ENCODE measurements at regions not wholly inside any gene's neighbourhood (a gene's known extent, or its start where the extent isn't known, plus 50 kb on each side); places are given as distances from the start of the nearest gene placed in this dataset.
A peak's percentile ranks its signal among the peaks of the same experiment; 100 is the strongest.
"Not testable (repeated sequence)": the region's sequence is repeated elsewhere in the genome, so short reads cannot be mapped to it uniquely, and the experiment has no call there.

DNA sequence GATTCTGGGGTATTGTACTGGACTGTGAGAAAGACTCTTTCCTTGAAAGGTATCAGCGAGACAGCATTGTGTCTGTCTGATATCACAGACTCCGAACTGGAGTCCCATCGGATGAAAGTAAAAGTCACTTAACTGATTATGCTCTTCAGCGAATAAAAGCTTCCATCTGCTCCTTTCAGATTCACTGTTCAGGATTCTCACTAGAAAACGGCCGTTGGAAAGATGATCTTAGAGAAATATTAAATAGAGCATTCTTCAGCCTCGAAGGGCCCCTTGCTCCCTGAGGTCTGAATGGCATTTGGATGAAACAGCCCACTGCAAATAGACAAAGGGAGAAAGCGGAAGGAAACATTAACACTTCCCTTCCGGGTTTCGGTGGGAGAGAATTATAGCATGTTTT lies 416.2 kb upstream of the PRKX start:
- DNase-seq (ENCODE audit: low read depth, low spot score): no peak

DNA sequence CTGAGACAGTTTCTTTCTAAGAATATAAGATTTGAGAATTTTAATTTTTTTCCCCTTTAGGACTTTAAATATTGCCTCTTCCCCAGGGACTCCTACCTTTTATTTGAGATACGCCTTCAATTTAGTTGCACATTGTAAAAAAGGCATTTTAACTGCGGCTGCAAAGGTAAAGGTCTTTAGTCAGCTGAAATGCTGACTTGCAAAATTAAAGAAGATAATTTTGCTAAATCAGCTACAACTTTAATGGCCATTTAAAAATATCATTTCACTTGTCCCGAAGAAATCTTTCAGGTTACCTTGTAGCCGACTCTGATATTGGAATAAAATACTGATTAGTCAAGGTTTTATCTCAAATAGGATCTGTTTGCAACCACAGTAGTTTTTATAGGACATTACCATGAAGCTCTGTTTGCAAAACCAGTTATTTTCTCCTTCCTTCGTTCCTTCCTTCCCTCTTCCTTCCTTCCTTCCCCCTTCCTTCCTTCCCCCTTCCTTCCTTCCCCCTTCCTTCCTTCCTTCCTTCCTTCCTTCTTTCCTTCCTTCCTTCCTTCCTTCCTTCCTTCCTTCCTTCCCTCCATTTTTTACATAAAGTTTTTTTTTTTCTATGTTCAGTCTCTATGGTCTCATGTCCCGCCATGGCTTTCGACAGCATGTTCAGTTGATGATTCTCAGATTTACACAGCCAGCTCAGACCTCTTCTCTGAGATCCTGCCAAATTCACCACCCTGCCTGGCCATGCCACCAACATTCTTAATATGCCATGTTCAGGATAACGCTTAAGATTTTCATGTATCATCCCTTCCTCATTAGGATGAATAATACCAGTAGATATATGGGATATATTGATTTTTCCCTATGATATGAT lies 405.4 kb upstream of the PRKX start:
- DNase-seq (ENCODE audit: low read depth, low spot score): no peak

DNA sequence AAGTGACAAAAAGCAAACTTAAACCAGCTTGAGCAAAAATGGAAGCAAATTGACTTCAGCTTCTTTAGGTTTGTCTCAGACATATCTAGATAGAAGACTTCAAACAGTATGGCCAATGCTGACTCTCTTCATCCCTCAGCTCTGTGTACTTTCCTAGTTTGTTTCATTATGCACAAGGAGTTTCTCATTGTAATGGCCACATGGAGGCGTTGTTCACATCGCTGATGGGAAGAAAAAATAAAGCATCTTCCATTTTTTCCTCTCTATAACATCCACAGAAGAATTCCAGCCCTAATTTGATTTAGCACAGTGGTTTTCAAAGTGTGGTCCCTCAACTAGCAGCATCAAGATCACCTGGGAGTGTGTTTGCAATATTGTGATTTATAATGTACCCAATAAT lies 397.5 kb upstream of the PRKX start:
- DNase-seq (ENCODE audit: low read depth, low spot score): no peak

DNA sequence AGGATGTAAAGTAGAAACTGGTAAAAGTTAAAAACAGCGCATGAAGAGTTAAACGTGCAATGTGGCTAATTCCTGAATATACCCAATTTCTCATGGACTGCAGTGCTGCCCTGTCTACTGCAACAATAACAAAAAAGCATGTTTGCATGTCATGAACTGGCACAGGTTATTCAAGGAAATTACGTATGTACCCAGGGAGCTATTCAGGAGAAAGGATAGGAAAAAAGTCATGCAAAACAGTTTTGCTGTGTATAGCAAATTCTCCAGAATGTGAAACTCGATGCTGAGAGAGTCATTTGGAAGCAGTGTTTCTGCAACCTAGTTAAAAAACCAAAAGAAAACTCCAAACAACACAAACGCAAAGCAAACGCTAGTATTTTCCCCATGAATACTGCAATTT lies 381.5 kb upstream of the PRKX start:
- DNase-seq (ENCODE audit: low read depth, low spot score): no peak

DNA sequence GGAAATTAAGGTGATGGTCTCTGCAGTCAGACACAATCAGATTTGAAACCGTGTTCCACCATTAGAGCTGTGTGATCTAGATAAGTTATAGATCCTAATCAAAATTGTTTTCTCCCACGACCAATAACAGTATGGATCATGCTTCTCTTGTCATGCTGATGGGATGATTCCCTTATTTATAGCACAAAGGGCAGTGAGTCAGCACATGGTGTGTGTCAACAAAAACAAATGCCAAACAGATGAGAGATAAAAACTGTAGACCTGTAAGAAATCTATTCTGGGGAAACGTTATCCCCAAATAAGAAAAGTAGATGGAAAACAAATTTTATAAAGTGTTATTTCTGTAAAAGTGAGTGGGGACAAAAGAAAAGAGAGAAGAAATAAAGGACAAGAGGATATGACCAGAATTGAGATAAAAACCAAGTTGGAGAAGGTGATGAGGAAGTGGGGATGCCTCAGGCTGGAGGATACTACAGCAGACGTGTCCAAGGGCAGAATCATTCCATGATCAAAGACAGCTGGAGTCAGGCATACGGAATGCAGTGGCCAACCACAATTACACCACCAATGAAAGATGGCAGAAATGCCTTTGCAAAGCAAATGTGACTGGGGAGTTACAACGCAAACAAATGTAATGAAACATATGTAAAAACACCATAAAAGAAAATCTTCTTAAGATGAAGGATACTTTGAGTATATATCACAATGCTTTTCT lies 377.8 kb upstream of the PRKX start:
- peak; percentile 23 for DNase-seq (ENCODE audit: low read depth, low spot score)

DNA sequence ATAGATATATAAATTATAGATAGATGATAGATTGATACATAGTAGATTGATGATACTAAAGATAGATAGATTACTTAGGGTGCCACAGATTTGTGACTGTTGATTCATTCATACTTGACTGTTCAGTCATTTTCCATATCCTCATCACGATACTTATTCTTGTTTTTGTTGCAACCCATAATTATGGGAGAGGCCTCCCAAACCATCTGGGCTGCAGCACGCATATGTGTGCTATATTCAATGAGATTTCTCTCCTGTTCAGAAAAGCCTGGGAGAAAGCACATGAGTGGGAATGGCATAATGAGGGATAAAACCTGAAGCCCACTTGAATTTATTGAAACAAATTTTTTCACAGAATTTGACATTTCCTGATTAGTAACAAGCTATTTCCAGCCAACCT lies 346.4 kb upstream of the PRKX start:
- DNase-seq (ENCODE audit: low read depth, low spot score): no peak

DNA sequence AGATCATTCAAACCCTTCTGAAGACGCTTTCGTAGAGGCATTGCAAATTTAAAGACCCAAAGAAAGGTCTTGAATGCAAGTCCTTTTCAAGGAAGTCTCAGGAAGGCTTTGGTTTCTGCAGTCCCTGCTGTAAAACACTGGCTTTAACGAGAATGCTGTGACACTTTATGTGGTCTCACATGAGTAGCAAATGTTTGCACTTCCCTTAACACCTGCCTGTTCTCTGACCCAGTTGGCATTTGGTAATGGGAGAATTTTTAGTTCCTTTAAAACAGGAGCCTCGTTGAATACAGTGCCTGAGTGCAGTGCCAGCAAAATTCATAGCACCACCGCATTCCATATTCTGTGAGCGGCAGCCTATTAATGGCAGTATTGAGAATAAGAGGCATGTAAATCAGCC lies 330.5 kb upstream of the PRKX start:
- DNase-seq (ENCODE audit: low read depth, low spot score): no peak

DNA sequence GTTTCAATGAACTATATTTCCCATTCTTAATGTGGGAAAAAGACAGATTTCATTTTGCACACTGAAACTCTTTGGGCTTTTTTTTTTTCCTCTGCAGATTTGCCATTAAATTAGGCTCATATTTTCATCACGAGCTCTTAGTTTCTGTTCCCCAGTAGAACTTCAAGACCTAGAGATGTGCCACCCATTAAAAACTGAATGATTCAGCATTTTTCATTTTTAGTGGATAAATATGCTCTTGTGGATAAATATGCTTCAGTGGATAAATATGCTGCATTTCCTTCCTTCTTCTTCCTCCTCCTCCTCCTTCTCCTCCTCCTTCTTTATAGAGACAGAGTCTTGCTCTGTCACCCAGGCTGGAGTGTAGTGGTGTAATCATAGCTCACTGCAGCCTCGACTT lies 322.4 kb upstream of the PRKX start:
- no peak for DNase-seq (ENCODE audit: low read depth, low spot score)

DNA sequence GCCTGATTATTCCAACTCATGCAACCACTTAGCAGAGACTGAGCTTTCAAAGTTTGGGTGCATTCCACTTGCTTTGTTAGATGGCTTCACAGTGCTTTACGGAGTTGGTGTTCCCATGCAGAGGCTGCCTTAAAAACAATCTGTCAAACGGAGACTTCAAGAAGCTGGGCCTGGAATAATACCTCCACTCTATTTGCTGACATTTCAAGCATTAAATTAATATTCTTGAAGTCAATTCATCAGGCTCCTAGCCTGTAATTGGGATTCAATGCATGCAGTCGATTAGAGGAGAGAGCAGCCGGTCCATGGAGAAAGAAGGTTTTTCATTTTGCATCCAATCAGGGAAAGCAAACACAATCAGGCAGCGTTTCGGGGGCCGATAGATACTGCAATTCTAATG lies 314.7 kb upstream of the PRKX start:
- DNase-seq (ENCODE audit: low read depth, low spot score): no peak

DNA sequence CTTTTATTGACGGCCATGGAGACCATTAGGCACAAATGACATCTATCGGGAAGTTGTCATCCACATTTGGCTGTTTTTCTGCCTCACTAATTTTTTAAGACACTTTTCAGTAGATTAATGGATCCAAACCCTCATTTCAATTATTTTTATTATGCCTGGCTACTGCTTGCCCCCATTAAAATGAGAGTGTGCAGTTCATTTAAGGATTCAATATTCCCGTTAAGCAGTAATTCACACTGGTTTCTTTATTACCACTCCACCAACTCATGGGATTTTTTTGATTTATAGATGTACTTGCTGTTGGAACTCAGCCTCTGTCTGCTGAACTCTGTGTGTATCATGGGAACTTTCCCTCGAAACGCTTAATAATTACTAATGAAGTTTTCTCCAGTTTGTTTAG lies 291.8 kb upstream of the PRKX start:
- DNase-seq (ENCODE audit: low read depth, low spot score): no peak

DNA sequence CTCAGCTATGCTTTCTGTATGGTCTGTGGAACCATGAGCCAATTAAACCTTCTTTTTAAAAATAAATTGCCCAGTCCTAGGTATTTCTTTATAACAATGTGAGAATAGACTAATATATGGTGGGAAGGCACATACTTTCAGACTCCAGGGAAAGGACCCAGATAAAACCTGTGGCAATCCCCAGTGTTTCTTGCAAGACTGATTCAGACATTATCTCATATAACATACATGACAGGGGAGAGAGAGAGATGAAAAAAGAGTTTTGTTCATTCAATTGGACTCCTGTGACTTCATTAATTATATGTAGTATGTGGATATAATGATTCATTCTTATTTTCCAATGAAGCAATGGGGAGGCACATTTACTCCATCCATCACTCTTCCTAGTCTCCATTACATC lies 291.4 kb upstream of the PRKX start:
- no peak for DNase-seq (ENCODE audit: low read depth, low spot score)

DNA sequence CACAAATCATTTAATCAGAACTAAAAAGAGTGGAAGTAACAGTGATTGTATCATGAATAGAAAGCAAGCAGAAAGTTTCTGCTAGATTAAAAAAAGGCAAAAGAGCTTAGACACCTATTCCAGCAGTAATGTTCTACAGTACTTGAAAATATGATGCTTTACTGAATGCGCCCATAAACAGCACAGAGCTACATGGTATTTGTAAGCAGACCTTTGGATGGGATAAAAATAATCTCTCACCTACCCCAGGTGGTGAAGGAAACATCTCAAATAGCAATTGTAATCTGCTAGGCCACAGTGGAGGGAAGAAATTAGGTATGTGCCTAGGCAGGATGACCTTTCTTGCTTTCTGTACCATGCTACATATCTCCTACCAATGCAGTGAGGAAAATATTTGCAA lies 280.9 kb upstream of the PRKX start:
- DNase-seq (ENCODE audit: low read depth, low spot score): no peak

DNA sequence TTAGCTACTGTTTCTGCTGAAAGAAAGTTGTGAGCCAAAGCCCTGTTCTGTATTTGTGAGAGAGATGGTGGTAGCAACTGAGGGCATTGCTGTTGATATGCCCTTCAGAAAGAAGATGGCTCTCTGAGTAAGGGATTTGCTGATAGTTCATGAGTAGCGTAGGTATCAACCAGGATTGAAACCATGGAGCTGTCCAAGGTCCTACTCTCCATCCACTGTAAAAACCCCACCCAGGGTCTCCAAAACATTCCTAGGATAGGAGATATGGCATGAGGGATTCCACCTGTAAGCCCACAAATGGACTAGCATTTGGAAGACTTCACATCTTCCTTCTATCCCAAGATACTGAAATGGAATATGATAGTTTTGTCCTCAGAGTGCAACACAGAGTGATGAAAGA lies 277.1 kb upstream of the PRKX start:
- peak; percentile 7 for DNase-seq (ENCODE audit: low read depth, low spot score)

DNA sequence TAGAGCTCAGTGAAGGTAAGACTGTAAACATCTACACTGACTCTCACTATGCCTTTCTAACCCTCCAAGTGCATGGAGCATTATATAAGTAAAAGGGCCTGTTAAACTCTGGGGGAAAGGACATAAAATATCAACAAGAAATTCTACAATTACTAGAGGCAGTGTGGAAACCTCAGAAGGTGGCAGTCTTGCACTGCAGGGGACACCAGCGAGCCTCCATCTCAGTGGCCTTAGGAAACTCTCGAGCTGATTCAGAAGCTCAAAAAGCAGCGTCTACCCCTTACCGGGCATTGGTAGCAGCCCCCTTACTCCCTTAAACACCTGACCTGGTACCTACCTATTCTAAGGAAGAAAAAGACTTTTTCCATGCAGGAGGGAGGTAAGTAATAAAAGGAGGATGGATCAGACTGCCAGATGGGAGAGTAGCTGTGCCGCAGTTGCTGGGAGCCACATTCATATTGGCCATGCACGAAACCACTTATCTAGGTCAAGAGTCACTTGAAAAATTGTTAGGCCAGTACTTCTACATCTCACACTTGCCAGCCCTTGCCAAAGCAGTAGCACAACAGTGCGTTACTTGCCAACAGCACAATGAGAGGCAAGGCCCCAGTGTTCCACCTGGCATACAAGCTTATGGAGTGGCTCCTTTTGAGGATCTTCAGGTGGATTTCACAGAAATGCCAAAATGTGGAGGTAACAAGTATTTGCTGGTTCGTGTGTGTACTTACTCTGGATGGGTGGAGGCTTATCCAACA lies 258.8 kb upstream of the PRKX start:
- not testable (repeated sequence) for DNase-seq (ENCODE audit: low read depth, low spot score)

DNA sequence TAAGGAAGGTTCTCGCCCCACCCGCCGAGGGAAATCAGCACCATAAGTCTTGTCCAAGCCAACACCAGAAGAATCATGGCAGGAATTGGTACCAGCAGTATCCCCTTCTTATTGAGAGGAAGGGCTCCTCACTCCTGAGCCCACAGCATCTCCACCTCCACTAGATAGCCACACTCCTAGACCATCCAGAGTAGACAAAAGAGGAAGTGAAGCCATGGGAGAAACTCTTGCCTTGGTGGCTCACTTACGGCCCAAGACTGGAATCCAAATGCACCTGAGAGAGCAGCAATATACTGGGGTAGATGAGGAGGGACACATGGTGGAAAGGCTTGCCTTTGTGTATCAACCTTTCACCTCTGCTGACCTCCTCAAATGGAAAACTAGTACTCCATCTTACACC lies 255.3 kb upstream of the PRKX start:
- DNase-seq (ENCODE audit: low read depth, low spot score): no peak

DNA sequence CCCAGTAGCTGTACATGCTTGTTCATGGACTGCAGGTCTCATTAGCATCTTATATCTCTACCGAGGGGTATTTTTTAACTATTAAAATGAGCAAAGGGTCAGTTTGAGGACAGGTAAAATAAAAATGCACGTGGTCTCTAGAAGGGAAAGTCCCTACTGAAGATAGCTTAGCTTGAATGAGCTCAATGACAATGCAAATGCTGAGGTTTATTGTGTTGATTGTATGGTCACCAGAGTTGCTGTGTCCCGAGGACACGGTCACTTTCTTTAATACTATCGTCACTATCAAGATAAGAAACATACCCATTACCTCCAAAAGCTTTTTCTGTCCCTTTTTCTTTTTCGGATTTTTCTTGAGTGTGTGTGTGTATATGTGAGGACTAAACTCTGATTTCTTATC lies 250.5 kb upstream of the PRKX start:
- DNase-seq (ENCODE audit: low read depth, low spot score): no peak

DNA sequence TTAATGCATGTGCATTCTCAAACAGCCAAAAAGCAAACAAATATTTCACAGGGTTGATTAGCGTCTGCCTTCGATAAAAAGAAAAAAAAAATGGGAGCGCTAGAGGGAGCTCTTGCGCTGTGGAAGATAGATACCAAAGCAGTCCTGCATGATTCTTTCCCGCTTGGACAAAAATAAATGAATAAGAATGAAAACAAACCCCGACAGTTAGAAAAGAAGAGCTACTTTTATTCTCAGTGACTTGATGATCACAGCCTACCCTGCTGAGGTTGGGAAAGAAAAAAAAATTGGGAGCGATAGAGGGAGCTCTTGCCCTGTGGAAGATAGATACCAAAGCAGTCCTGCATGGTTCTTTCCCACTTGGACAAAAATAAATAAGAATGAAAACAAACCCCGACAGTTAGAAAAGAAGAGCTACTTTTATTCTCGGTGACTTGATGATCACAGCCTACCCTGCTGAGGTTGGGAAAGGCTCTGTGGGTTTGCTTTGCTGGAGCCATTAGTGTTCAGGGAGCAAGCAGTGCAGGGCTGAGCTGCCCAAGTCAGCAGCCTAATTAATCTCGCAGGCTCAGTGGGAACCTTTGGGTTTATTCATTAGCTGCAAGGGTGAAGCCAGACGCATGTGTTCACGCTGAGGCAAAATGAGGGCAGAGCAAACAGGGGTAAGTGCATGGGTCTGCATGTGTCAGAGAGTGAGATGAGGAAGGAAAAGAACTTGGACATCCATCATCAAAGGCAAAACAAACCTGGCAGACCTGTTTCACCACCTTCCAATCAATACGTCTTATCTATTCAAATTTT lies 249.3 kb upstream of the PRKX start:
- peak; percentile 58 for DNase-seq (ENCODE audit: low read depth, low spot score)

DNA sequence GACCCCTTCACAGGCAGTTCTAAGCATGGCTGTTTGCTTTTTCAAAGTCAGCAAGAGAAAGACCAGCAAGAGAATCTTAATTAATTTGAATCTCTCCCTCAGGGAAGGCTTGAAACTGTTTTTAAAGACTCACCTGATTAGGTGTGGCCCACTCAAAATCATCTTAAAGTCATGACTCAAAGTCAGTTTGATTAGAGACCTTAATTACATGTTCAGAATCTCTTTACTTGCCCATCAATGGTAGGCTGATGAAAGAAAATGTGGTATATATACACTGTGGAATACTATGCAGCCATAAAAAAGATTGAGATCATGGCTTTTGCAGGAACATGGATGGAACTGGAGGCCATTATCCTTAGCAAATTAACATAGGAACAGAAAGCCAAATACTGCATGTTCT lies 247.5 kb upstream of the PRKX start:
- DNase-seq (ENCODE audit: low read depth, low spot score): no peak

DNA sequence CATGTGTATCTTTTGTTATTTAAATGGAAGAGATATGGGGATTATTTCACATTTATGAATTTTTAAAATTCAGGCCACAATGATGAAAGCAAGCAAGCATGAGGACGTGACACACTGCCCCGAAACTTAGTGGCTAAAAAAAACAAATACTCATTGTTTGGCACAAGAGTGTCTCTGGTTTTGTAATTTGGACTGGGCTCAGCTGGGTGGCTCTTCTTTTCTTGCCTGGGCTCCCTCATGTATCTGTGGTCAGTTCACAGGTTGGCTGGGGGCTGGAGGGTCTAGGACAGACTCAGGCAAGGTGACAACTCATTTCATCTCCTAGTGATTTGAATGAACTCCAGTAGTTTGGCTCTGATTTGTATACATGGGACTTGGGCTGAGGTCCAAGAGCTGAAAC lies 238.4 kb upstream of the PRKX start:
- DNase-seq (ENCODE audit: low read depth, low spot score): no peak

DNA sequence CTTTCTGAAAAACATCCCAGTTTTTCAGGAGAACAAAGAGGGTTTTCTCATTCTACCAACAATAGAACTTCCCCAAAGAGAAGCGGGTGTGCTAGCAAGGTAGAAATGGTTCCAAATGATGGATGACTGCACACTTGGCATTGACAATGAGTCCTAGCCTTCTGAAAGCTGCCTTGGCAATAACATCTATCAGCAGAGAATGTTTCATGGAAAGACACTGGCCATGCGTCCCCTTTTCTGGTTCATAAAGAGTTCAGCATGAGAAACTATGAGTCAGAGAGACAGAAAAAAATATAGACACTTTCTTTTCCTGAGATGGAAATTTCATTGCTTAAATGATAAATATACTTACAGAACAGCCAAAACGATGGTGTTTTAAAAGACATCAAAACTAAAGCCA lies 236.9 kb upstream of the PRKX start:
- no peak for DNase-seq (ENCODE audit: low read depth, low spot score)

DNA sequence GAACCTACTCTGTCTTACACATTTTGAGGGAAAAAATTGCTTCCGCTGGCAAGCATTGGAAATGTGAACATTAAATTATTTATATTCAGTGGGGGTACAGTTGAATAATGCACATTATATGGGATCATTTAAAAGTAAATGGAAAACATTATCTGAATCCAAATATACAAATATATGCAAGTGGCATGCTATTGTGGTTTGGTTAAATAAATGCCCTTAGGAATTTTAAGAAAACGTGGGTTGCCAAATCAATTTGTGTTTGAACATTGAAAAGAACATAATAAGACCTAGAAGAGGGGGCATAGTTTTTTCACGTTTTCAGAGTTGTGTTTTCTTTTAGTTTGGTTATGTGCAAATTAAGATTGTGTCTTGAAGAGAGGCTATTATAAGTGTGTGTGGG lies 230.5 kb upstream of the PRKX start:
- DNase-seq (ENCODE audit: low read depth, low spot score): no peak
